HCT116 (cell line): ENCODE measurements at regions not wholly inside any gene's neighbourhood (a gene's known extent, or its start where the extent isn't known, plus 50 kb on each side); places are given as distances from the start of the nearest gene placed in this dataset.

Experiments
- ATAC-seq: fragments of 200-7000 bp; cut with Tn5 transposase; 2 replicates; pipeline ENCODE4 v1.9.1; 2020; ENCODE audit warnings: mild to moderate bottlenecking, moderate library complexity
- BruUV-seq: library from RNA; stranded (reverse); fragments of 400-500 nt; replicated peaks from 2 replicates; lab custom pipeline; 2021; lab: Mats Ljungman, UMichigan
- CTCF ChIA-PET: fragments of 300-600 bp; sonication (Branson Sonifier 250); formaldehyde crosslinking; loops from one replicate; lab custom pipeline; 2021; ENCODE audit warnings: antibody characterized with exemption; lab: Charles Lee
- POLR2A ChIA-PET: fragments of 300-600, 350-600 bp; sonication (Branson Sonifier 250); formaldehyde crosslinking; loops from one replicate; lab custom pipeline; 2021; ENCODE audit warnings: antibody characterized with exemption; lab: Charles Lee
- RAD21 ChIA-PET, 2 experiments: fragments of 300-600 bp; sonication (Branson Sonifier 250); formaldehyde crosslinking; loops; one replicate each; lab custom pipeline; 2023; ENCODE audit warnings: low total read pairs in 2 of 2; ENCODE audit not compliant: uncharacterized antibody in 2 of 2, unreplicated experiment in 2 of 2, low non-redundant PET in 1 of 2; lab: Charles Lee
- DNase-seq: peaks from one replicate; pipeline ENCODE4 v3.0.0-alpha.2; 2010; ENCODE audit warnings: low read depth, low spot score
- H2AFZ ChIP-seq: fragments of 200-600 bp; shearing (Covaris generic), sonication (generic); 2 replicates; pipeline ENCODE4 v1.6.1; 2017; ENCODE audit warnings: low read depth, mixed run types, mixed read lengths, antibody characterized with exemption, low read length; ENCODE audit not compliant: poor library complexity, severe bottlenecking
- H3K27ac ChIP-seq: 2 replicates; pipeline ENCODE4 v1.5.1; 2012; ENCODE audit warnings: low read depth, low read length
- H3K27me3 ChIP-seq: fragments of 200-600 bp; sonication (generic); 2 replicates; pipeline ENCODE4 v1.6.1; 2016; ENCODE audit warnings: mixed run types, low read length, mixed read lengths; ENCODE audit not compliant: insufficient read depth
- H3K36me3 ChIP-seq, 2 experiments: fragments of 200-500 bp in 1 of 2; fragments of 200-600 bp in 1 of 2; sonication (Bioruptor generic) in 1 of 2; sonication (generic) in 1 of 2; 2 replicates each; pipeline versions ENCODE4 v1.5.1 to v1.6.1; 2014 to 2016; ENCODE audit warnings: low read length in 2 of 2, inconsistent platforms in 1 of 2, mixed read lengths in 1 of 2, mixed run types in 1 of 2; ENCODE audit not compliant: insufficient read depth in 2 of 2, control insufficient read depth in 1 of 2
- H3K4me1 ChIP-seq, 2 experiments: fragments of 200-600 bp in 1 of 2; sonication (generic) in 1 of 2; 2 replicates each; pipeline versions ENCODE4 v1.5.1 to v1.6.1; 2012 to 2017; ENCODE audit warnings: low read length in 2 of 2, inconsistent platforms in 1 of 2, mild to moderate bottlenecking in 1 of 2, mixed read lengths in 1 of 2, mixed run types in 1 of 2, moderate library complexity in 1 of 2; ENCODE audit not compliant: insufficient read depth in 2 of 2, control insufficient read depth in 1 of 2
- H3K4me2 ChIP-seq: fragments of 200-600 bp; sonication (generic); 2 replicates; pipeline ENCODE4 v1.6.1; 2017; ENCODE audit warnings: mixed run types, low read length, mixed read lengths
- H3K4me3 ChIP-seq, 2 experiments: fragments of 200-600 bp in 1 of 2; sonication (generic) in 1 of 2; replicated peaks in 1 of 2; 2 replicates each; pipeline ENCODE4 v1.5.1; 2011 to 2016; ENCODE audit warnings: low read length in 2 of 2, control low read depth in 1 of 2, low read depth in 1 of 2, mild to moderate bottlenecking in 1 of 2, mixed read lengths in 1 of 2, mixed run types in 1 of 2
- H3K79me2 ChIP-seq: fragments of 200-600 bp; sonication (generic); 2 replicates; pipeline ENCODE4 v1.6.1; 2017; ENCODE audit warnings: mild to moderate bottlenecking, mixed run types, low read length, moderate library complexity, mixed read lengths; ENCODE audit not compliant: insufficient read depth
- H3K9ac ChIP-seq: fragments of 200-600 bp; sonication (generic); 2 replicates; pipeline ENCODE4 v1.6.1; 2016; ENCODE audit warnings: low read length, mixed read lengths
- H3K9me2 ChIP-seq: fragments of 200-600 bp; sonication (generic), shearing (Covaris generic); 2 replicates; pipeline ENCODE4 v1.6.1; 2017; ENCODE audit warnings: mixed run types, mild to moderate bottlenecking, moderate library complexity; ENCODE audit not compliant: insufficient read depth
- H3K9me3 ChIP-seq, 2 experiments: fragments of 200-500 bp in 1 of 2; fragments of 200-600 bp in 1 of 2; sonication (Bioruptor generic) in 1 of 2; sonication (generic) in 1 of 2; 2 replicates each; pipeline ENCODE4 v1.6.1; 2014 to 2017; ENCODE audit warnings: low read length in 2 of 2, mixed read lengths in 2 of 2, inconsistent platforms in 1 of 2, low read depth in 1 of 2, mild to moderate bottlenecking in 1 of 2, mixed run types in 1 of 2, moderate library complexity in 1 of 2; ENCODE audit not compliant: control insufficient read depth in 1 of 2, insufficient read depth in 1 of 2
- H4K20me1 ChIP-seq: fragments of 200-600 bp; sonication (generic), shearing (Covaris generic); 2 replicates; pipeline ENCODE4 v1.6.1; 2017; ENCODE audit warnings: mixed run types, mild to moderate bottlenecking, moderate library complexity; ENCODE audit not compliant: insufficient read depth
- CBX3 ChIP-seq: IDR thresholded peaks from 2 replicates; pipeline ENCODE4 v1.6.1; 2012; ENCODE audit warnings: low read depth
- EGR1 ChIP-seq: IDR thresholded peaks from 2 replicates; pipeline ENCODE4 v1.6.1; 2012; ENCODE audit warnings: low read depth
- ELF1 ChIP-seq: IDR thresholded peaks from 2 replicates; pipeline ENCODE4 v1.6.1; 2012; ENCODE audit warnings: low read depth, borderline replicate concordance
- EZH2 ChIP-seq: fragments of 200-600 bp; sonication (generic); IDR thresholded peaks from 2 replicates; pipeline ENCODE4 v1.6.1; 2017; ENCODE audit warnings: antibody characterized with exemption, mixed run types
- JUND ChIP-seq: IDR thresholded peaks from 2 replicates; pipeline ENCODE4 v1.6.1; 2012
- MAX ChIP-seq: IDR thresholded peaks from 2 replicates; pipeline ENCODE4 v1.6.1; 2012
- POLR2A ChIP-seq: IDR thresholded peaks from 2 replicates; pipeline ENCODE4 v1.7.0; 2011; ENCODE audit warnings: borderline replicate concordance; ENCODE audit not compliant: insufficient read depth, insufficient read length; ENCODE audit errors: extremely low read depth
- POLR2AphosphoS5 ChIP-seq: IDR thresholded peaks from 2 replicates; pipeline ENCODE4 v1.6.1; 2011; ENCODE audit warnings: mild to moderate bottlenecking, low read depth, low read length, moderate library complexity
- SIN3A ChIP-seq: IDR thresholded peaks from 2 replicates; pipeline ENCODE4 v1.6.1; 2012; ENCODE audit warnings: low read depth
- SP1 ChIP-seq: IDR thresholded peaks from 2 replicates; pipeline ENCODE4 v1.6.1; 2012; ENCODE audit warnings: low read depth
- SRF ChIP-seq: IDR thresholded peaks from 2 replicates; pipeline ENCODE4 v1.6.1; 2012; ENCODE audit warnings: low read depth
- TCF7L2 ChIP-seq: IDR thresholded peaks from 2 replicates; pipeline ENCODE4 v1.7.0; 2011; ENCODE audit warnings: borderline replicate concordance, inconsistent platforms; ENCODE audit not compliant: insufficient read depth, insufficient read length; ENCODE audit errors: extremely low read depth
- YY1 ChIP-seq: IDR thresholded peaks from 2 replicates; pipeline ENCODE4 v1.6.1; 2011; ENCODE audit warnings: low read length, low read depth, moderate library complexity, mild to moderate bottlenecking; ENCODE audit not compliant: insufficient replicate concordance; ENCODE audit errors: extremely low read depth
- ZBTB33 ChIP-seq: IDR thresholded peaks from 2 replicates; pipeline ENCODE4 v1.6.1; 2011; ENCODE audit warnings: mild to moderate bottlenecking, low read length, moderate library complexity; ENCODE audit not compliant: insufficient replicate concordance; ENCODE audit errors: extremely low read depth
- ZFX ChIP-seq: fragments of 450-650 bp; IDR thresholded peaks from 2 replicates; pipeline ENCODE4 v1.6.1; 2017
- intact Hi-C: fragments of 100-400 bp; cut with micrococcal nuclease; formaldehyde crosslinking; loops from 2 replicates; pipeline ENCODE4 v1.10.0; 2022
- TF ChIP-seq, protein P1 (sequence below): IDR thresholded peaks from 2 replicates; pipeline ENCODE4 v1.6.1; 2012

GRCh38 chr18:56388571-56388970 is 249.8 kb downstream of the TXNL1 start (continued):
- TF ChIP-seq ZBTB33 (no peak), EGR1 (no peak), ZFX (no peak), SP1 (no peak)

- H3K4me1 ChIP-seq = no peaks in the 10 kb centered on the region
- no peak for DNase-seq
- no peaks in the 10 kb centered on the region for H3K9me2 ChIP-seq
- POLR2A ChIA-PET = no interaction called here
- RAD21 ChIA-PET = no interaction called here
- H3K27ac ChIP-seq = no peak overlapping the region
- no peaks in the 10 kb centered on the region for H3K79me2 ChIP-seq
- TF ChIP-seq TCF7L2 = no peak
- TF ChIP-seq, all 23 proteins: peak for 0
- H3K4me2 ChIP-seq = no peak overlapping the region
- intact Hi-C loops = no loop called here
- peaks cover 0 to 2% of the 10 kb centered on the region in 2 experiments; a peak in 1 of 4 replicates for H3K9me3 ChIP-seq
- no peak overlapping the region for H3K9ac ChIP-seq
- CTCF ChIA-PET = no interaction called here
- H3K4me3 ChIP-seq = no peak overlapping the region
- no TSS peak for BruUV-seq
- no peaks in the 10 kb centered on the region for H4K20me1 ChIP-seq
- H3K36me3 ChIP-seq = no peaks in the 10 kb centered on the region
- H2AFZ ChIP-seq = no peak overlapping the region
- ATAC-seq = no peak
- no peaks in the 10 kb centered on the region for H3K27me3 ChIP-seq
These were observed 251.5 kb downstream of the TXNL1 start for GRCh38 chr18:56386856-56387255.

DNA sequence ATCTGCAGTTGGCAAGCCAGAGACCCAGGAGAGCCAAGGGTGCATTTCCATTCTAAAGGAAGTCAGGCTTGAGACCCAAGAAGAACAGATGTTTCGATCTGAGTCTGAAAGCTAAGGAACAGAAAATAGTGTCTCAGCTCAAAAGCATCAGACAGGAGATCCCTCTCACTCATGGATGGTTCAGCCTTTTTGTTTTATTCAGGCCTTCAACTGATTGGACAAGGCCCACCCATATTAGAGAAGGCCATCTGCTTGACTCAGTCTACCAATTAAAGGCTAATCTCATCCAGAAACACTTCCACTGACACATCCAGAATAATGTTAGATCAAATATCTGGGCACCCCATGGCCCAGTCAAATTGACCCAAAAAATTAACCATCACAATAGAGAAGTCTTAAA is 255.0 kb downstream of the TXNL1 start:
- Histone ChIP-seq H3K27ac (no peak overlapping the region), H3K9ac (no peak overlapping the region), H3K4me3 (no peak overlapping the region), H3K4me2 (no peak overlapping the region), H3K36me3 (no peaks in the 10 kb centered on the region), H3K79me2 (no peaks in the 10 kb centered on the region), H4K20me1 (no peaks in the 10 kb centered on the region), H3K27me3 (no peaks in the 10 kb centered on the region), H3K9me2 (no peaks in the 10 kb centered on the region), H2AFZ (no peak overlapping the region), H3K4me1 (no peaks in the 10 kb centered on the region), H3K9me3 (peaks cover 0 to 2% of the 10 kb centered on the region in 2 experiments; a peak in 1 of 4 replicates)
- ChIA-PET RAD21 (no interaction called here), CTCF (no interaction called here), POLR2A (no interaction called here)
- no TSS peak for BruUV-seq
- DNase-seq (no peak), ATAC-seq (no peak)
- intact Hi-C loops = no loop called here
- TF ChIP-seq EZH2 (no peak), ZFX (no peak), ELF1 (no peak), TCF7L2 (no peak), POLR2AphosphoS5 (no peak), JUND (no peak), MAX (no peak), POLR2A (no peak), YY1 (no peak), CBX3 (no peak), ZBTB33 (no peak), SRF (no peak), SIN3A (no peak)
- TF ChIP-seq, protein P1, sequence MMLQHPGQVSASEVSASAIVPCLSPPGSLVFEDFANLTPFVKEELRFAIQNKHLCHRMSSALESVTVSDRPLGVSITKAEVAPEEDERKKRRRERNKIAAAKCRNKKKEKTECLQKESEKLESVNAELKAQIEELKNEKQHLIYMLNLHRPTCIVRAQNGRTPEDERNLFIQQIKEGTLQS = no peak
